NCI-H2227 (cell line): ENCODE measurements at regions not wholly inside any gene's neighbourhood (a gene's known extent, or its start where the extent isn't known, plus 50 kb on each side); places are given as distances from the start of the nearest gene placed in this dataset.

Experiments used
- DNase-seq: peaks from one replicate; lab custom pipeline; 2025; ENCODE audit not compliant: unreplicated experiment; lab: John Stamatoyannopoulos, UW

GRCh38 chr21:18937337-18937736 lies 533.8 kb upstream of the TMPRSS15 start:
- DNase-seq: no peak

- no peak for DNase-seq
Measured at GRCh38 chr21:18940791-18941190, 537.2 kb upstream of the TMPRSS15 start.

GRCh38 chr21:18950045-18950740 lies 546.6 kb upstream of the TMPRSS15 start:
- no peak for DNase-seq

- DNase-seq: no peak
Measured at GRCh38 chr21:18951271-18952038, 547.9 kb upstream of the TMPRSS15 start.

- peak; percentile 89 for DNase-seq
Measured at GRCh38 chr21:18954441-18954844, 550.9 kb upstream of the TMPRSS15 start.

- DNase-seq: no peak
Measured at GRCh38 chr21:18959817-18960216, 556.2 kb upstream of the TMPRSS15 start.

GRCh38 chr21:18960306-18960705 lies 556.7 kb upstream of the TMPRSS15 start:
- DNase-seq: no peak

- DNase-seq: no peak
Measured at GRCh38 chr21:18970416-18970815, 566.8 kb upstream of the TMPRSS15 start.

- DNase-seq: no peak
Measured at GRCh38 chr21:18970941-18971340, 567.4 kb upstream of the TMPRSS15 start.

GRCh38 chr21:18985584-18985983 lies 582.0 kb upstream of the TMPRSS15 start:
- DNase-seq: no peak

GRCh38 chr21:18986197-18986596 lies 582.6 kb upstream of the TMPRSS15 start:
- DNase-seq: no peak

GRCh38 chr21:18987520-18988026 lies 584.0 kb upstream of the TMPRSS15 start:
- DNase-seq: peak; percentile 12

GRCh38 chr21:18989953-18990495 lies 586.4 kb upstream of the TMPRSS15 start:
- DNase-seq: no peak

- no peak for DNase-seq
Measured at GRCh38 chr21:18991846-18992245, 588.3 kb upstream of the TMPRSS15 start.

GRCh38 chr21:19010251-19010650 lies 606.7 kb upstream of the TMPRSS15 start:
- DNase-seq: no peak

GRCh38 chr21:19010996-19011395 lies 607.4 kb upstream of the TMPRSS15 start:
- no peak for DNase-seq

GRCh38 chr21:19011451-19011850 lies 607.9 kb upstream of the TMPRSS15 start:
- DNase-seq: no peak

- no peak for DNase-seq
Measured at GRCh38 chr21:19013916-19014315, 610.3 kb upstream of the TMPRSS15 start.

- DNase-seq: no peak
Measured at GRCh38 chr21:19018529-19018928, 614.9 kb upstream of the TMPRSS15 start.

- no peak for DNase-seq
Measured at GRCh38 chr21:19022978-19023377, 619.4 kb upstream of the TMPRSS15 start.

- DNase-seq: no peak
Measured at GRCh38 chr21:19026911-19027310, 623.3 kb upstream of the TMPRSS15 start.

GRCh38 chr21:19029816-19030215 lies 626.2 kb upstream of the TMPRSS15 start:
- no peak for DNase-seq
